H1 (cell line): ENCODE measurements at regions not wholly inside any gene's neighbourhood (a gene's known extent, or its start where the extent isn't known, plus 50 kb on each side); places are given as distances from the start of the nearest gene placed in this dataset.

Source experiments
- CTCF ChIA-PET: fragments of 300-600 bp; sonication (Branson Sonifier 250); formaldehyde crosslinking; loops from one replicate; lab custom pipeline; 2021; ENCODE audit not compliant: partially characterized antibody; lab: Charles Lee
- POLR2A ChIA-PET: fragments of 300-600 bp; sonication (Branson Sonifier 250); formaldehyde crosslinking; loops from one replicate; lab custom pipeline; 2021; ENCODE audit warnings: inconsistent platforms; ENCODE audit not compliant: partially characterized antibody; lab: Charles Lee
- DNase-seq, 2 experiments: peaks; one replicate each; pipeline versions ENCODE4 v3.0.0 to v3.0.0-alpha.2; 2010 to 2022; ENCODE audit warnings: low spot score in 2 of 2, low read depth in 1 of 2, mixed read lengths in 1 of 2
- FAIRE-seq: peaks from 2 replicates; lab custom pipeline; 2011; peaks lifted over from hg19 to GRCh38; lab: Jason Lieb, UNC
- H2AFZ ChIP-seq: 2 replicates; pipeline ENCODE4 v1.8.1; 2012; ENCODE audit warnings: low read length, inconsistent platforms
- H2AK5ac ChIP-seq: 2 replicates; pipeline ENCODE4 v1.6.1; 2013; ENCODE audit warnings: low read depth, low read length
- H2BK120ac ChIP-seq: replicated peaks from 2 replicates; pipeline ENCODE3; 2013; ENCODE audit warnings: low read depth, low read length, inconsistent platforms
- H2BK12ac ChIP-seq: 2 replicates; pipeline ENCODE4 v1.6.1; 2013; ENCODE audit warnings: low read depth, low read length
- H2BK15ac ChIP-seq: 2 replicates; pipeline ENCODE4 v1.6.1; 2013; ENCODE audit warnings: low read length
- H2BK20ac ChIP-seq: 2 replicates; pipeline ENCODE4 v1.6.1; 2013; ENCODE audit warnings: low read length
- H2BK5ac ChIP-seq: 2 replicates; pipeline ENCODE4 v1.6.1; 2013; ENCODE audit warnings: low read depth, low read length
- H3K14ac ChIP-seq: 2 replicates; pipeline ENCODE4 v1.6.1; 2013; ENCODE audit warnings: inconsistent platforms; ENCODE audit not compliant: insufficient read length
- H3K18ac ChIP-seq: 2 replicates; pipeline ENCODE4 v1.6.1; 2013; ENCODE audit warnings: low read length; ENCODE audit errors: extremely low read depth
- H3K23ac ChIP-seq: 2 replicates; pipeline ENCODE4 v1.6.1; 2013; ENCODE audit warnings: inconsistent platforms; ENCODE audit not compliant: insufficient read length
- H3K23me2 ChIP-seq: 2 replicates; pipeline ENCODE4 v1.6.1; 2013; ENCODE audit warnings: low read depth, low read length
- H3K27ac ChIP-seq: 2 replicates; pipeline ENCODE4 v1.6.1; 2011; ENCODE audit warnings: low read depth, low read length, inconsistent platforms
- H3K27me3 ChIP-seq, 4 experiments: replicated peaks in 1 of 4; 1 replicate in 1 of 4; 2 replicates in 3 of 4; pipeline versions ENCODE4 v1.6.1 to v1.8.1; 2011 to 2013; ENCODE audit warnings: low read length in 3 of 4, mild to moderate bottlenecking in 3 of 4, inconsistent platforms in 2 of 4, mixed read lengths in 2 of 4, moderate library complexity in 1 of 4; ENCODE audit not compliant: control insufficient read depth in 3 of 4, insufficient read depth in 3 of 4; ENCODE audit errors: extremely low read depth in 1 of 4
- H3K36me3 ChIP-seq, 4 experiments: 2 replicates each; pipeline versions ENCODE4 v1.6.1 to v1.8.1; 2011 to 2013; ENCODE audit warnings: mild to moderate bottlenecking in 4 of 4, low read length in 3 of 4, moderate library complexity in 2 of 4, control low read depth in 1 of 4, inconsistent platforms in 1 of 4; ENCODE audit not compliant: insufficient read depth in 4 of 4, control insufficient read depth in 2 of 4
- H3K4ac ChIP-seq: replicated peaks from 2 replicates; pipeline ENCODE3; 2013; ENCODE audit warnings: low read length, low read depth, mixed read lengths, inconsistent platforms; ENCODE audit not compliant: insufficient read length
- H3K4me1 ChIP-seq, 4 experiments: replicated peaks in 1 of 4; 1 replicate in 1 of 4; 2 replicates in 3 of 4; pipeline versions ENCODE4 v1.6.1 to v1.8.1; 2011 to 2013; ENCODE audit warnings: low read length in 3 of 4, inconsistent platforms in 2 of 4, mixed read lengths in 1 of 4; ENCODE audit not compliant: insufficient read depth in 4 of 4, control insufficient read depth in 3 of 4
- H3K4me2 ChIP-seq, 2 experiments: 2 replicates each; pipeline versions ENCODE4 v1.6.1 to v1.8.1; 2011 to 2013; ENCODE audit warnings: low read depth in 2 of 2, low read length in 2 of 2, control low read depth in 1 of 2, inconsistent platforms in 1 of 2, mild to moderate bottlenecking in 1 of 2; ENCODE audit not compliant: insufficient read depth in 1 of 2
- H3K4me3 ChIP-seq, 4 experiments: fragments of 200-600, 300-600 bp in 1 of 4; sonication (generic), shearing (Covaris generic), sonication (Bioruptor Twin) in 1 of 4; 2 replicates each; pipeline versions ENCODE4 v1.5.1 to v1.8.1; 2011 to 2016; ENCODE audit warnings: low read length in 4 of 4, low read depth in 3 of 4, control low read depth in 2 of 4, inconsistent platforms in 2 of 4, mild to moderate bottlenecking in 2 of 4, mixed read lengths in 1 of 4, moderate library complexity in 1 of 4; ENCODE audit not compliant: insufficient read depth in 2 of 4; ENCODE audit errors: extremely low read depth in 1 of 4
- H3K56ac ChIP-seq: replicated peaks from 2 replicates; pipeline ENCODE3; 2013; ENCODE audit warnings: low read depth, mild to moderate bottlenecking, mixed read lengths, low read length, inconsistent platforms; ENCODE audit not compliant: insufficient read length
- H3K79me1 ChIP-seq: 2 replicates; pipeline ENCODE4 v1.6.1; 2013; ENCODE audit warnings: low read depth, low read length, control low read depth
- H3K79me2 ChIP-seq, 2 experiments: 2 replicates each; pipeline versions ENCODE4 v1.6.1 to v1.8.1; 2012 to 2013; ENCODE audit warnings: low read length in 2 of 2, mild to moderate bottlenecking in 2 of 2, inconsistent platforms in 1 of 2; ENCODE audit not compliant: insufficient read depth in 2 of 2, control insufficient read depth in 1 of 2
- H3K9ac ChIP-seq, 4 experiments: replicated peaks in 1 of 4; 1 replicate in 1 of 4; 2 replicates in 3 of 4; pipeline versions ENCODE4 v1.6.1 to v1.8.1; 2011 to 2013; ENCODE audit warnings: low read depth in 3 of 4, low read length in 3 of 4, control low read depth in 2 of 4, mild to moderate bottlenecking in 2 of 4, moderate library complexity in 2 of 4, inconsistent platforms in 1 of 4; ENCODE audit errors: extremely low read depth in 1 of 4
- H3K9me3 ChIP-seq, 2 experiments: 2 replicates each; pipeline versions ENCODE4 v1.6.1 to v1.8.1; 2012 to 2013; ENCODE audit warnings: mild to moderate bottlenecking in 2 of 2, moderate library complexity in 2 of 2, control low read depth in 1 of 2, inconsistent platforms in 1 of 2, low read depth in 1 of 2, low read length in 1 of 2, mixed read lengths in 1 of 2; ENCODE audit not compliant: insufficient read depth in 2 of 2
- H4K20me1 ChIP-seq, 2 experiments: replicated peaks in 1 of 2; 2 replicates each; pipeline versions ENCODE3 to v1.8.1; 2011 to 2013; ENCODE audit warnings: inconsistent platforms in 2 of 2, low read length in 2 of 2, mild to moderate bottlenecking in 1 of 2; ENCODE audit not compliant: insufficient read depth in 2 of 2, control insufficient read depth in 1 of 2
- H4K5ac ChIP-seq: 2 replicates; pipeline ENCODE4 v1.6.1; 2013; ENCODE audit warnings: low read length, low read depth, mixed read lengths, inconsistent platforms; ENCODE audit not compliant: insufficient read length
- H4K8ac ChIP-seq: 2 replicates; pipeline ENCODE4 v1.8.0; 2013; ENCODE audit warnings: mild to moderate bottlenecking, moderate library complexity, low read length, inconsistent platforms; ENCODE audit not compliant: insufficient read depth; ENCODE audit errors: extremely low read depth
- H4K91ac ChIP-seq: replicated peaks from 2 replicates; pipeline ENCODE3; 2013; ENCODE audit warnings: low read length, mixed read lengths, inconsistent platforms; ENCODE audit not compliant: insufficient read length
- CBX8 ChIP-seq: fragments of 300-800, 300-1000 bp; sonication (generic); IDR thresholded peaks from 2 replicates; pipeline ENCODE4 v1.7.1; 2016; ENCODE audit warnings: low read depth, low read length, borderline replicate concordance
- CEBPB ChIP-seq: IDR thresholded peaks from 2 replicates; pipeline ENCODE4 v1.6.1; 2012; ENCODE audit warnings: low read depth, low read length
- CHD1 ChIP-seq: IDR thresholded peaks from 2 replicates; pipeline ENCODE4 v1.6.1; 2012; ENCODE audit warnings: low read depth, low read length, improper control_type of control experiment
- CTBP2 ChIP-seq: IDR thresholded peaks from 2 replicates; pipeline ENCODE4 v1.7.0; 2011; ENCODE audit warnings: borderline replicate concordance, mild to moderate bottlenecking, moderate library complexity, mixed read lengths, low read length; ENCODE audit not compliant: insufficient read depth, insufficient read length
- KDM4A ChIP-seq: IDR thresholded peaks from one replicate; pipeline ENCODE4 v1.7.1; 2012; ENCODE audit warnings: low read depth, mild to moderate bottlenecking, moderate library complexity, low read length, inconsistent platforms; ENCODE audit not compliant: severe bottlenecking
- MAFK ChIP-seq: IDR thresholded peaks from 2 replicates; pipeline ENCODE4 v1.6.1; 2012; ENCODE audit warnings: low read depth, mild to moderate bottlenecking, improper control_type of control experiment, low read length
- POU5F1 ChIP-seq: IDR thresholded peaks from 2 replicates; pipeline ENCODE4 v1.6.1; 2011; ENCODE audit warnings: low read depth, mild to moderate bottlenecking, low read length, moderate library complexity
- RNF2 ChIP-seq: fragments of 200-900, 300-1000 bp; sonication (generic); IDR thresholded peaks from 2 replicates; pipeline ENCODE4 v1.7.1; 2016; ENCODE audit warnings: borderline replicate concordance, low read depth, mild to moderate bottlenecking, antibody characterized with exemption, low read length; ENCODE audit not compliant: poor library complexity, severe bottlenecking; ENCODE audit errors: missing control alignments
- SIX5 ChIP-seq: IDR thresholded peaks from 2 replicates; pipeline ENCODE4 v1.6.1; 2011; ENCODE audit warnings: mild to moderate bottlenecking, low read depth, low read length
- SP4 ChIP-seq: IDR thresholded peaks from 2 replicates; pipeline ENCODE4 v1.6.1; 2012; ENCODE audit warnings: low read length, inconsistent platforms
- SRF ChIP-seq: IDR thresholded peaks from 2 replicates; pipeline ENCODE4 v1.6.1; 2011; ENCODE audit warnings: mild to moderate bottlenecking, low read depth, low read length, moderate library complexity
- WGBS, 2 experiments: shearing (Covaris generic) in 1 of 2; methylation state at CpG; one replicate each; pipeline versions ENCODE4 v1.1.6 to v1.1.7; 2013 to 2015; ENCODE audit warnings: low lambda C conversion rate in 2 of 2, mixed read lengths in 2 of 2, inconsistent platforms in 1 of 2, low coverage in 1 of 2, missing lambda C conversion rate in 1 of 2; ENCODE audit not compliant: insufficient replicate concordance in 2 of 2, insufficient coverage in 1 of 2, insufficient read length in 1 of 2; ENCODE audit errors: extremely low coverage in 1 of 2, missing lambda C conversion rate in 1 of 2; 5-methylcytosine and 5-hydroxymethylcytosine counted together

GRCh38 chr1:29648026-29648425 lies 411.7 kb downstream of the PTPRU start:
- no peak overlapping the region for H4K91ac ChIP-seq
- no peak overlapping the region for H2BK12ac ChIP-seq
- H3K27me3 ChIP-seq, result no peaks in the 10 kb centered on the region
- FAIRE-seq (no peak), DNase-seq (peak in 1 of 2 experiments; percentile 37)
- H3K4me2 ChIP-seq, result no peak overlapping the region
- no peak overlapping the region for H2AFZ ChIP-seq
- ChIA-PET CTCF (interaction anchor here (0.8 to 1.6 kb wide), 2 partner anchors 8 to 11 kb away, joined by 3 read pairs; no protein-coding TSS in a partner anchor), POLR2A (no interaction called here)
- H3K36me3 ChIP-seq, result no peaks in the 10 kb centered on the region
- no peak overlapping the region for H2AK5ac ChIP-seq
- H3K4ac ChIP-seq, result no peak overlapping the region
- no peaks in the 10 kb centered on the region for H3K79me2 ChIP-seq
- WGBS, 2 experiments, result 85% methylated on average over 4 of the region's 4 CpGs; no CpG with 5 or more reads in 1 of the 2 experiments
- no peaks in the 10 kb centered on the region for H4K20me1 ChIP-seq
- H2BK120ac ChIP-seq, result no peak overlapping the region
- H4K5ac ChIP-seq, result no peak overlapping the region
- no peak overlapping the region for H3K18ac ChIP-seq
- no peaks in the 10 kb centered on the region for H3K4me1 ChIP-seq
- no peak overlapping the region; the same call in 1 of the 2 replicates for H4K8ac ChIP-seq
- no peak overlapping the region for H3K9ac ChIP-seq
- H2BK20ac ChIP-seq, result no peak overlapping the region
- no peaks in the 10 kb centered on the region for H3K9me3 ChIP-seq
- H3K23me2 ChIP-seq, result no peaks in the 10 kb centered on the region
- no peak overlapping the region for H2BK5ac ChIP-seq
- H3K79me1 ChIP-seq, result no peaks in the 10 kb centered on the region
- H3K23ac ChIP-seq, result no peak overlapping the region
- H2BK15ac ChIP-seq, result no peak overlapping the region
- no peak overlapping the region for H3K4me3 ChIP-seq
- no peak overlapping the region for H3K56ac ChIP-seq
- H3K14ac ChIP-seq, result no peak overlapping the region
- H3K27ac ChIP-seq, result no peak overlapping the region
- no peak for TF ChIP-seq CHD1
- TF ChIP-seq SIX5, result no peak
- no peak for TF ChIP-seq CTBP2
- no peak for TF ChIP-seq SRF
- TF ChIP-seq POU5F1, result no peak
- no peak for TF ChIP-seq RNF2
- TF ChIP-seq KDM4A, result no peak
- no peak for TF ChIP-seq CEBPB
- TF ChIP-seq MAFK, result no peak
- TF ChIP-seq CBX8, result no peak
- TF ChIP-seq SP4, result no peak
